Glutamatergic neuron (in vitro differentiated cells): ENCODE measurements at regions not wholly inside any gene's neighbourhood (a gene's known extent, or its start where the extent isn't known, plus 50 kb on each side); places are given as distances from the start of the nearest gene placed in this dataset.

Experiments
- DNase-seq: peaks from one replicate; pipeline ENCODE4 v3.0.0; 2022
- H3K27ac Mint-ChIP-seq: one replicate; pipeline ENCODE4 v1.8.0; 2020; ENCODE audit warnings: mild to moderate bottlenecking, mixed read lengths, inconsistent platforms; ENCODE audit not compliant: unreplicated experiment
- H3K27me3 Mint-ChIP-seq: one replicate; pipeline ENCODE4 v1.8.0; 2020; ENCODE audit warnings: mild to moderate bottlenecking, moderate library complexity, mixed read lengths, inconsistent platforms; ENCODE audit not compliant: unreplicated experiment
- H3K36me3 Mint-ChIP-seq: one replicate; pipeline ENCODE4 v1.8.0; 2020; ENCODE audit warnings: mild to moderate bottlenecking, mixed read lengths, inconsistent platforms; ENCODE audit not compliant: unreplicated experiment
- H3K4me1 Mint-ChIP-seq: one replicate; pipeline ENCODE4 v1.8.0; 2020; ENCODE audit warnings: mild to moderate bottlenecking, low read depth, mixed read lengths, inconsistent platforms; ENCODE audit not compliant: unreplicated experiment
- H3K4me3 Mint-ChIP-seq: one replicate; pipeline ENCODE4 v1.8.0; 2020; ENCODE audit warnings: mild to moderate bottlenecking, mixed read lengths, inconsistent platforms; ENCODE audit not compliant: unreplicated experiment
- H3K9me3 Mint-ChIP-seq: one replicate; pipeline ENCODE4 v1.8.0; 2020; ENCODE audit warnings: mild to moderate bottlenecking, moderate library complexity, mixed read lengths, inconsistent platforms; ENCODE audit not compliant: unreplicated experiment
- TF ChIP-seq, protein P1 (sequence below): fragments of 200-600 bp; sonication (generic); IDR thresholded peaks from one replicate; pipeline ENCODE4 v1.5.0; 2021; ENCODE audit not compliant: partially characterized antibody, unreplicated experiment

- Mint-ChIP-seq H3K27me3 (no peaks in the 10 kb centered on the region), H3K36me3 (no peaks in the 10 kb centered on the region), H3K4me3 (no peak overlapping the region), H3K4me1 (no peaks in the 10 kb centered on the region), H3K27ac (no peak overlapping the region), H3K9me3 (no peaks in the 10 kb centered on the region)
- DNase-seq = no peak
- TF ChIP-seq, protein P1, sequence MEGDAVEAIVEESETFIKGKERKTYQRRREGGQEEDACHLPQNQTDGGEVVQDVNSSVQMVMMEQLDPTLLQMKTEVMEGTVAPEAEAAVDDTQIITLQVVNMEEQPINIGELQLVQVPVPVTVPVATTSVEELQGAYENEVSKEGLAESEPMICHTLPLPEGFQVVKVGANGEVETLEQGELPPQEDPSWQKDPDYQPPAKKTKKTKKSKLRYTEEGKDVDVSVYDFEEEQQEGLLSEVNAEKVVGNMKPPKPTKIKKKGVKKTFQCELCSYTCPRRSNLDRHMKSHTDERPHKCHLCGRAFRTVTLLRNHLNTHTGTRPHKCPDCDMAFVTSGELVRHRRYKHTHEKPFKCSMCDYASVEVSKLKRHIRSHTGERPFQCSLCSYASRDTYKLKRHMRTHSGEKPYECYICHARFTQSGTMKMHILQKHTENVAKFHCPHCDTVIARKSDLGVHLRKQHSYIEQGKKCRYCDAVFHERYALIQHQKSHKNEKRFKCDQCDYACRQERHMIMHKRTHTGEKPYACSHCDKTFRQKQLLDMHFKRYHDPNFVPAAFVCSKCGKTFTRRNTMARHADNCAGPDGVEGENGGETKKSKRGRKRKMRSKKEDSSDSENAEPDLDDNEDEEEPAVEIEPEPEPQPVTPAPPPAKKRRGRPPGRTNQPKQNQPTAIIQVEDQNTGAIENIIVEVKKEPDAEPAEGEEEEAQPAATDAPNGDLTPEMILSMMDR = no peak
Observed at GRCh38 chr2:58926112-58926511, 685.0 kb upstream of the FANCL start.

DNA sequence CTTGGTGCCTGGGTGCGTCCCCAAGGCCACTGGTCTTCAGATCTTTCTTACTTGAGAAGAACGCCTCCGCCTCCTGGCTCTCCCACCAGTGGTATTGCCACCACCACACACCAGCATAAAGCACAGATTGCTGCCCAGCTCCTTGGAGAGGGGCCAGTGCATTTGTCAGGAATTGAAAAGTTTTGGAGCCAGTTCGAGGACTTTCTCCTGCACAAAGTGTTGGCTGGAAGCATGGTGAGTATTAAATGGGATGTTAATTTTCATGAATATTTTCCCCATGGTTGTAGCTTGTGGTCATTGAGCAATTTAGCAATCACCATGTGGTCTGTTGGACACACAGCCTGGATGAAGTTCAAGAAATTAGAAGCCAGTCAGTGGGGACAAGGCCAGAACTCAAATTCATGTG is 684.6 kb upstream of the FANCL start:
- H3K27me3 Mint-ChIP-seq = no peaks in the 10 kb centered on the region
- no peak overlapping the region for H3K4me3 Mint-ChIP-seq
- H3K9me3 Mint-ChIP-seq = no peaks in the 10 kb centered on the region
- H3K4me1 Mint-ChIP-seq = no peaks in the 10 kb centered on the region
- TF ChIP-seq, protein P1 = no peak
- no peaks in the 10 kb centered on the region for H3K36me3 Mint-ChIP-seq
- no peak for DNase-seq
- no peak overlapping the region for H3K27ac Mint-ChIP-seq

DNA sequence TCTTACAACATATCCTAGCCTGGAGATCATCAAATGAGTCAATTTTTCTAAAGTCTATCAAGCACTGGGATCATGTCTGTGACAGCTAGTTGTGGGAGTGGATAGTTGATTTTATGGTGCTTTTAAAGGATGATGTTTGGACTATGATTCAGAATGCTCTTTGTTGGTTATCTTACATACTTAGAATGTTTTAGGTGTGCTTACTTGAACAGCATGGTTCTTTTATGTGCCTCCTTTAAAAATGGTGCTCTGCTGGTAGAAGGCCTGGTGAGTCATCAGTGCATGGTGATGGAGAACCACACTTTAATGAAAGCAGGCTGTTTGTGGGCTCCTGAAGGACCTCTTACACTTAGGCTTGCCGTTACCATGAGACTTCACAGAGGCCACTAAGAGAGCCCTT is 682.7 kb upstream of the FANCL start:
- no peaks in the 10 kb centered on the region for H3K36me3 Mint-ChIP-seq
- no peak overlapping the region for H3K4me3 Mint-ChIP-seq
- TF ChIP-seq, protein P1 = no peak
- no peak for DNase-seq
- H3K9me3 Mint-ChIP-seq = no peaks in the 10 kb centered on the region
- no peaks in the 10 kb centered on the region for H3K27me3 Mint-ChIP-seq
- H3K4me1 Mint-ChIP-seq = no peaks in the 10 kb centered on the region
- no peak overlapping the region for H3K27ac Mint-ChIP-seq

DNA sequence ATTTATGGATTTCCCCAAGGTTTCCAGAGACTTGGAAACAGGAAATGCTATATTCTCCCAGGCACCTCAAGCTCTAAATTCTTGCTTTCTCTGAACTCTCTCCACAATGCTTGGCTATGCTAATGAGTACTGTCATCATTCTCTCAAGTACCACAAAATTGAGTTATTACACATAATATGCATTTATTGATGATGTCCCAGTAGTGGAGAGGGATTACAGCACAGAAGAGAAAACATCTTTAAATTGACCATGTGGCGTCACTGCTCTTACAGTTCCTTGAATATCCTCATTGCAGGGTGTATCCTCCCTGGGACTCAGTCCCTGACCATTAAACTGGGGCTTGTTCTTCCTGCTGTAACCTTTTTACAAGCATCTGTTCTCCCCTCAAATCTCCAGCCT is 681.1 kb upstream of the FANCL start:
- TF ChIP-seq, protein P1 = no peak
- Mint-ChIP-seq H3K4me3 (no peak overlapping the region), H3K9me3 (no peaks in the 10 kb centered on the region), H3K36me3 (no peaks in the 10 kb centered on the region), H3K4me1 (no peaks in the 10 kb centered on the region), H3K27me3 (no peaks in the 10 kb centered on the region), H3K27ac (no peak overlapping the region)
- no peak for DNase-seq

DNA sequence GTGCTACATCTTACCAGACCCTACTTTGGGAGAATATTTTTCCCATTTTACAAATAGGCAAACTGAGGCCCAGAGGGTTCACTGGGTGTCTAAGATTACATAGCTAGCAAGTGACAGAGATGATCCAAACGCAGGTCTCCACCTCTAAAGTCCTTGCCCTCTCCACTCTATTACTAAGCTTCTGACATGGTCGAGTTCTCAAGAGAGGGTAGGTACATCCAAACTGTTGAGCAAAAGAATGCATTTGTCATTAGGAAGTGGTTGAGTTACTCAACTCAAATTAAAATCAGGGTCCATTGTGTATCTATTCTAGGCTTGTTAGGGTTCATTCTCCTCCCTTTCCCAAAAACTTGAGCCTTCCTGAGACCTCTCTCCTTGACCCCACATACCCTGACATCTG is 680.6 kb upstream of the FANCL start:
- H3K27ac Mint-ChIP-seq = no peak overlapping the region
- TF ChIP-seq, protein P1 = no peak
- DNase-seq = no peak
- H3K4me3 Mint-ChIP-seq = no peak overlapping the region
- no peaks in the 10 kb centered on the region for H3K27me3 Mint-ChIP-seq
- H3K36me3 Mint-ChIP-seq = no peaks in the 10 kb centered on the region
- no peaks in the 10 kb centered on the region for H3K9me3 Mint-ChIP-seq
- no peaks in the 10 kb centered on the region for H3K4me1 Mint-ChIP-seq
